ENCODE measurements at regions not wholly inside any gene's neighbourhood (a gene's known extent, or its start where the extent isn't known, plus 50 kb on each side); places are given as distances from the start of the nearest gene placed in this dataset.

GRCh38 chr11:107276077-107276476 lies 181.5 kb downstream of the CWF19L2 start:
- no peak for TF ChIP-seq TAF1 (IDR thresholded peaks at IDR 0.05; ENCODE audit: low read depth, low read length)
- TF ChIP-seq POU2F2 (IDR thresholded peaks at IDR 0.05; ENCODE audit: low read depth, low read length): no peak
- no peak for TF ChIP-seq PAX5 (IDR thresholded peaks at IDR 0.05; ENCODE audit: insufficient read depth, low read length, severe bottlenecking)
- no peak for TF ChIP-seq POLR2A (IDR thresholded peaks at IDR 0.05; ENCODE audit: low read depth, low read length)
- TF ChIP-seq SPI1 (IDR thresholded peaks at IDR 0.05; ENCODE audit: low read depth, low read length): no peak
- TF ChIP-seq POLR2AphosphoS5 (IDR thresholded peaks at IDR 0.05; ENCODE audit: low read depth, low read length): no peak
- FAIRE-seq: no peak
- DNase-seq (ENCODE audit: insufficient read length, low spot score): no peak

DNA sequence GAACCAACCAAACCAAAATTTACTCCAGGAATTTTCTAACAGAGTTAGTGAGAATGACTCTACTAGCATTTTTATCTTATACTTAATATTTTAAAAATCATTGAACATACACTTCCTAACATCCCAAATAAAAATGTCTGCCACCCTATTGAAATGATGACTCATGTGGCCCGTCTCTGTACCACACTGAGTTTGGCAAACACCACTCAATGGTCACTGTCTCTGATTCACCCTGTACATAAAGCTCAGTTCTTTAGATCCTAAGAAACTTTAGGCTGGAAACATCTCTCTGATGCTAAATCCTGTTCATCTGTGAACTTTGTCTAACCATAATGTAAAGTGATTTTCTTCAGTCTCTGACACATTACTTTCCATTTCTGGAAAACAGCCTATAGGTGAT lies 182.0 kb downstream of the CWF19L2 start:
- DNase-seq (ENCODE audit: insufficient read length, low spot score) (no peak), FAIRE-seq (no peak)
- TF ChIP-seq TAF1 (IDR thresholded peaks at IDR 0.05; ENCODE audit: low read depth, low read length) (no peak), POLR2AphosphoS5 (IDR thresholded peaks at IDR 0.05; ENCODE audit: low read depth, low read length) (no peak), POLR2A (IDR thresholded peaks at IDR 0.05; ENCODE audit: low read depth, low read length) (no peak), SPI1 (IDR thresholded peaks at IDR 0.05; ENCODE audit: low read depth, low read length) (no peak), POU2F2 (IDR thresholded peaks at IDR 0.05; ENCODE audit: low read depth, low read length) (no peak), PAX5 (IDR thresholded peaks at IDR 0.05; ENCODE audit: insufficient read depth, low read length, severe bottlenecking) (no peak)

- DNase-seq (ENCODE audit: insufficient read length, low spot score) (no peak), FAIRE-seq (no peak)
- no peak for TF ChIP-seq POU2F2 (IDR thresholded peaks at IDR 0.05; ENCODE audit: low read depth, low read length)
- no peak for TF ChIP-seq PAX5 (IDR thresholded peaks at IDR 0.05; ENCODE audit: insufficient read depth, low read length, severe bottlenecking)
- TF ChIP-seq SPI1 (IDR thresholded peaks at IDR 0.05; ENCODE audit: low read depth, low read length): no peak
- TF ChIP-seq TAF1 (IDR thresholded peaks at IDR 0.05; ENCODE audit: low read depth, low read length): no peak
- TF ChIP-seq POLR2A (IDR thresholded peaks at IDR 0.05; ENCODE audit: low read depth, low read length): no peak
- TF ChIP-seq POLR2AphosphoS5 (IDR thresholded peaks at IDR 0.05; ENCODE audit: low read depth, low read length): no peak
Measured at GRCh38 chr11:107274138-107274537, 183.5 kb downstream of the CWF19L2 start.

DNA sequence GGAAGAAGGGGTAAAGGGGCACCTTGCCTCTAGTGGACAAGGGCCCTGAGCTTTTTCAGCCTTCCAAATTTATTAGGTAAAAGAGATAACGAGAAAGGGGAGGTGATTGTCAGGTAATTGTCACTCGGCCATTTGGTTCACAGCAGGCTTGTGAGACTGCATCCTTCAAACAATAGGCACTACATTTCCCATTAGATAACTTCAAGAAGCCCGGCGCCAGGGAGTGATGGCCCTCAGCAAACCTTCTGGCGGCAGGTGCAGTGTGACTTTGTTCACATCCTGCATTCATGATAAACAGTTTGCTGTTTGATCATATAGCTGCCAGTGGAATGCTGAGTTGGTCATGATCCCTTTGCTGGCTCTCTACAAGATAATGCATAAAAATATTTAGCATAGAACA lies 185.1 kb downstream of the CWF19L2 start:
- no peak for DNase-seq (ENCODE audit: insufficient read length, low spot score)
- no peak for TF ChIP-seq PAX5 (IDR thresholded peaks at IDR 0.05; ENCODE audit: insufficient read depth, low read length, severe bottlenecking)
- TF ChIP-seq SPI1 (IDR thresholded peaks at IDR 0.05; ENCODE audit: low read depth, low read length): no peak
- FAIRE-seq: no peak

GRCh38 chr11:107271425-107271824 lies 186.2 kb downstream of the CWF19L2 start:
- no peak for TF ChIP-seq POLR2AphosphoS5 (IDR thresholded peaks at IDR 0.05; ENCODE audit: low read depth, low read length)
- no peak for TF ChIP-seq POLR2A (IDR thresholded peaks at IDR 0.05; ENCODE audit: low read depth, low read length)
- TF ChIP-seq SPI1 (IDR thresholded peaks at IDR 0.05; ENCODE audit: low read depth, low read length): no peak
- TF ChIP-seq TAF1 (IDR thresholded peaks at IDR 0.05; ENCODE audit: low read depth, low read length): no peak
- TF ChIP-seq PAX5 (IDR thresholded peaks at IDR 0.05; ENCODE audit: insufficient read depth, low read length, severe bottlenecking): no peak
- no peak for TF ChIP-seq POU2F2 (IDR thresholded peaks at IDR 0.05; ENCODE audit: low read depth, low read length)
- DNase-seq (ENCODE audit: insufficient read length, low spot score) (no peak), FAIRE-seq (no peak)

DNA sequence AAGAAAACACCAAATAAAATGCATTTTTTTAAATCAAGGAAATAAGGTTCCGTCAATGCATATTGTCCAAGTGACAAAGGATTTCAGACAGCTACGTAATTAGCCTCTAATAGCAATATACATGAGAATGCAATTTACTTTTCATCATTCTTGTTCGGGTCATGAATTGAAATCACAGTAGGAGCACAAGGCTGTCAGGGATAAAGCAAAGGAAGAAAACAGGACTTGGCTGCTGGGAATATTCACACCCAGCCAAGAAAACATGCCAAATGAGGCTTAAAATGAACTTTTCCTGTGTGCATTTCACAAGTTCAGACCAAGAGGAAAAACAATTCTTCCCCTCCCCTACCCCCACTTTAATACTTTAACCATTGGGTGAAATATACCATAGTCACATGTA lies 188.6 kb downstream of the CWF19L2 start:
- no peak for DNase-seq (ENCODE audit: insufficient read length, low spot score)
- no peak for FAIRE-seq
- TF ChIP-seq POLR2AphosphoS5 (IDR thresholded peaks at IDR 0.05; ENCODE audit: low read depth, low read length) (no peak), PAX5 (IDR thresholded peaks at IDR 0.05; ENCODE audit: insufficient read depth, low read length, severe bottlenecking) (no peak), SPI1 (IDR thresholded peaks at IDR 0.05; ENCODE audit: low read depth, low read length) (no peak), POU2F2 (IDR thresholded peaks at IDR 0.05; ENCODE audit: low read depth, low read length) (no peak), POLR2A (IDR thresholded peaks at IDR 0.05; ENCODE audit: low read depth, low read length) (no peak), TAF1 (IDR thresholded peaks at IDR 0.05; ENCODE audit: low read depth, low read length) (no peak)

GRCh38 chr11:107266455-107266854 lies 191.2 kb downstream of the CWF19L2 start:
- no peak for TF ChIP-seq PAX5 (IDR thresholded peaks at IDR 0.05; ENCODE audit: insufficient read depth, low read length, severe bottlenecking)
- TF ChIP-seq TAF1 (IDR thresholded peaks at IDR 0.05; ENCODE audit: low read depth, low read length): no peak
- TF ChIP-seq POLR2A (IDR thresholded peaks at IDR 0.05; ENCODE audit: low read depth, low read length): no peak
- no peak for TF ChIP-seq POLR2AphosphoS5 (IDR thresholded peaks at IDR 0.05; ENCODE audit: low read depth, low read length)
- no peak for TF ChIP-seq SPI1 (IDR thresholded peaks at IDR 0.05; ENCODE audit: low read depth, low read length)
- TF ChIP-seq POU2F2 (IDR thresholded peaks at IDR 0.05; ENCODE audit: low read depth, low read length): no peak
- FAIRE-seq (peak; percentile 5), DNase-seq (ENCODE audit: insufficient read length, low spot score) (no peak)

- DNase-seq (ENCODE audit: insufficient read length, low spot score) (no peak), FAIRE-seq (no peak)
- no peak for TF ChIP-seq PAX5 (IDR thresholded peaks at IDR 0.05; ENCODE audit: insufficient read depth, low read length, severe bottlenecking)
- TF ChIP-seq SPI1 (IDR thresholded peaks at IDR 0.05; ENCODE audit: low read depth, low read length): no peak
Measured at GRCh38 chr11:107265591-107266121, 192.0 kb downstream of the CWF19L2 start.

- DNase-seq (ENCODE audit: insufficient read length, low spot score) (no peak), FAIRE-seq (no peak)
- no peak for TF ChIP-seq TAF1 (IDR thresholded peaks at IDR 0.05; ENCODE audit: low read depth, low read length)
- peak; percentile 84 for TF ChIP-seq SPI1 (IDR thresholded peaks at IDR 0.05; ENCODE audit: low read depth, low read length)
Measured at GRCh38 chr11:107263844-107264563, 193.6 kb downstream of the CWF19L2 start.

GRCh38 chr11:107259811-107260221 lies 197.8 kb downstream of the CWF19L2 start:
- no peak for FAIRE-seq
- TF ChIP-seq PAX5 (IDR thresholded peaks at IDR 0.05; ENCODE audit: insufficient read depth, low read length, severe bottlenecking): no peak
- TF ChIP-seq SPI1 (IDR thresholded peaks at IDR 0.05; ENCODE audit: low read depth, low read length): no peak
- no peak for TF ChIP-seq POLR2AphosphoS5 (IDR thresholded peaks at IDR 0.05; ENCODE audit: low read depth, low read length)
- TF ChIP-seq POU2F2 (IDR thresholded peaks at IDR 0.05; ENCODE audit: low read depth, low read length): no peak
- TF ChIP-seq TAF1 (IDR thresholded peaks at IDR 0.05; ENCODE audit: low read depth, low read length): no peak
- no peak for TF ChIP-seq POLR2A (IDR thresholded peaks at IDR 0.05; ENCODE audit: low read depth, low read length)
- DNase-seq (ENCODE audit: insufficient read length, low spot score): no peak
